HepG2 (cell line): ENCODE measurements at regions not wholly inside any gene's neighbourhood (a gene's known extent, or its start where the extent isn't known, plus 50 kb on each side); places are given as distances from the start of the nearest gene placed in this dataset.

Experiments
- ATAC-seq: fragments of 200-7000 bp; cut with Tn5 transposase; 3 replicates; pipeline ENCODE4 v1.9.1; 2020; ENCODE audit warnings: mild to moderate bottlenecking, moderate library complexity
- BruUV-seq: library from RNA; stranded (reverse); fragments of 400-500 nt; replicated peaks from 2 replicates; lab custom pipeline; 2021; lab: Mats Ljungman, UMichigan
- CTCF ChIA-PET: fragments of 300-600 bp; formaldehyde crosslinking; extraction: SDS; loops from one replicate; lab custom pipeline; 2021; ENCODE audit warnings: low total read pairs, inconsistent platforms, low intra/inter-chr PET ratio; lab: Yijun Ruan, JAX
- POLR2A ChIA-PET: fragments of 350-600 bp; sonication (Branson Sonifier 250); formaldehyde crosslinking; loops from one replicate; lab custom pipeline; 2020; ENCODE audit warnings: antibody characterized with exemption, inconsistent platforms; lab: Yijun Ruan, JAX
- DNase-seq: peaks from one replicate; pipeline ENCODE4 v3.0.0-alpha.2; 2015; ENCODE audit warnings: low spot score
- FAIRE-seq: peaks from 3 replicates; lab custom pipeline; 2011; peaks lifted over from hg19 to GRCh38; lab: Jason Lieb, UNC
- H2AFZ ChIP-seq: one replicate; pipeline ENCODE4 v1.6.1; 2011; ENCODE audit warnings: low read length, inconsistent platforms
- H3K27ac ChIP-seq: fragments of 300-600 bp; 3 replicates; pipeline ENCODE4 v1.8.0; 2011; ENCODE audit warnings: mixed run types, mild to moderate bottlenecking, mixed read lengths, low read length, inconsistent platforms; ENCODE audit not compliant: insufficient read depth; ENCODE audit errors: extremely low read length
- H3K27me3 ChIP-seq, 2 experiments: fragments of 200-600 bp in 1 of 2; 2 replicates in 1 of 2; 3 replicates in 1 of 2; pipeline versions ENCODE4 v1.6.0 to v1.8.0; 2011; ENCODE audit warnings: low read length in 2 of 2, mild to moderate bottlenecking in 2 of 2, moderate library complexity in 2 of 2, inconsistent platforms in 1 of 2; ENCODE audit not compliant: insufficient read depth in 2 of 2, control insufficient read depth in 1 of 2
- H3K36me3 ChIP-seq, 2 experiments: fragments of 200-600 bp in 1 of 2; replicated peaks in 1 of 2; 2 replicates in 1 of 2; 3 replicates in 1 of 2; pipeline versions ENCODE4 v1.5.1 to v1.8.0; 2011; ENCODE audit warnings: low read length in 2 of 2, inconsistent platforms in 1 of 2; ENCODE audit not compliant: insufficient read depth in 2 of 2, control insufficient read depth in 1 of 2
- H3K4me1 ChIP-seq: 2 replicates; pipeline ENCODE4 v1.5.1; 2012; ENCODE audit warnings: low read length, inconsistent platforms; ENCODE audit not compliant: insufficient read depth
- H3K4me2 ChIP-seq: 2 replicates; pipeline ENCODE4 v1.6.0; 2011; ENCODE audit warnings: low read depth, low read length, inconsistent platforms
- H3K4me3 ChIP-seq, 3 experiments: fragments of 200-600 bp in 1 of 3; sonication (generic), shearing (Covaris generic) in 1 of 3; replicated peaks in 1 of 3; 2 replicates each; pipeline ENCODE4 v1.5.1; 2011 to 2016; ENCODE audit warnings: low read length in 3 of 3, inconsistent platforms in 2 of 3, low read depth in 2 of 3, mild to moderate bottlenecking in 2 of 3, control low read depth in 1 of 3, mixed read lengths in 1 of 3; ENCODE audit not compliant: insufficient read depth in 1 of 3
- H3K79me2 ChIP-seq: one replicate; pipeline ENCODE4 v1.6.1; 2011; ENCODE audit warnings: low read length, inconsistent platforms; ENCODE audit not compliant: insufficient read depth
- H3K9ac ChIP-seq: 2 replicates; pipeline ENCODE4 v1.6.0; 2011; ENCODE audit warnings: mild to moderate bottlenecking, low read depth, low read length, inconsistent platforms; ENCODE audit not compliant: insufficient read depth
- H3K9me3 ChIP-seq: 2 replicates; pipeline ENCODE4 v1.5.1; 2012; ENCODE audit warnings: mild to moderate bottlenecking, low read length
- H4K20me1 ChIP-seq: 2 replicates; pipeline ENCODE4 v1.6.0; 2011; ENCODE audit warnings: inconsistent platforms, mild to moderate bottlenecking, low read length, moderate library complexity; ENCODE audit not compliant: insufficient read depth
- BRF2 ChIP-seq: sonication (generic); formaldehyde crosslinking; IDR thresholded peaks from 2 replicates; pipeline ENCODE4 v1.8.1; 2022; ENCODE audit warnings: mild to moderate bottlenecking, missing genetic modification reagents
- CSRNP2 ChIP-seq: sonication (generic); formaldehyde crosslinking; conservative IDR thresholded peaks from 2 replicates; pipeline ENCODE4 v1.8.0; 2022; ENCODE audit warnings: low read depth, missing genetic modification reagents
- ETV6 ChIP-seq: sonication (generic); formaldehyde crosslinking; conservative IDR thresholded peaks from 2 replicates; pipeline ENCODE4 v1.4.0; 2020; ENCODE audit warnings: missing genetic modification reagents
- IRF2 ChIP-seq: IDR thresholded peaks from 2 replicates; pipeline ENCODE4 v1.6.1; 2018; ENCODE audit warnings: missing genetic modification reagents, missing compliant biosample characterization
- MLLT10 ChIP-seq: sonication (generic); formaldehyde crosslinking; IDR thresholded peaks from 2 replicates; pipeline ENCODE4 v1.4.0; 2020; ENCODE audit warnings: missing genetic modification reagents
- MXI1 ChIP-seq: IDR thresholded peaks from 3 replicates; pipeline ENCODE4 v1.6.1; 2012; ENCODE audit warnings: low read depth, low read length, inconsistent platforms, borderline replicate concordance
- POLR2G ChIP-seq: fragments of 200-400 bp; formaldehyde crosslinking; IDR thresholded peaks from 2 replicates; pipeline ENCODE4 v1.6.1; 2018; ENCODE audit warnings: mild to moderate bottlenecking, low read depth, low read length, moderate library complexity
- RBM22 ChIP-seq: fragments of 200-400 bp; formaldehyde crosslinking; optimal IDR thresholded peaks from 2 replicates; pipeline ENCODE3; 2017; ENCODE audit warnings: mild to moderate bottlenecking, low read length, moderate library complexity
- RFX3 ChIP-seq: IDR thresholded peaks from 2 replicates; pipeline ENCODE4 v1.6.1; 2016; ENCODE audit warnings: missing biosample characterization, missing genetic modification reagents
- ZFP90 ChIP-seq: sonication (generic); formaldehyde crosslinking; IDR thresholded peaks from 2 replicates; pipeline ENCODE4 v1.8.0; 2022; ENCODE audit warnings: missing genetic modification reagents, mild to moderate bottlenecking, inconsistent platforms, borderline replicate concordance
- ZIK1 ChIP-seq: sonication (generic); formaldehyde crosslinking; IDR thresholded peaks from 2 replicates; pipeline ENCODE4 v1.5.0; 2020; ENCODE audit warnings: mild to moderate bottlenecking, low read depth, missing genetic modification reagents, borderline replicate concordance
- ZNF775 ChIP-seq: sonication (generic); formaldehyde crosslinking; IDR thresholded peaks from 2 replicates; pipeline ENCODE4 v1.4.0; 2020; ENCODE audit warnings: missing genetic modification reagents, mild to moderate bottlenecking, moderate library complexity, borderline replicate concordance
- ZNF782 ChIP-seq: sonication (generic); formaldehyde crosslinking; IDR thresholded peaks from 2 replicates; pipeline ENCODE4 v1.4.0; 2020; ENCODE audit warnings: missing genetic modification reagents, mild to moderate bottlenecking, borderline replicate concordance
- WGBS: methylation state at CpG from one replicate; pipeline ENCODE4 v1.1.6; 2017; ENCODE audit warnings: low lambda C conversion rate; 5-methylcytosine and 5-hydroxymethylcytosine counted together
- in situ Hi-C: cut with HindIII; loops from 2 replicates; pipeline ENCODE4 v1.10.0; 2017; ENCODE audit warnings: low pct_unique_long_range_greater_than_20kb; ENCODE audit not compliant: extremely low pct_ligation_motif_present
- intact Hi-C: fragments of 100-400 bp; cut with micrococcal nuclease; formaldehyde crosslinking; loops from one replicate; pipeline ENCODE4 v1.10.0; 2022; ENCODE audit not compliant: unreplicated experiment
- TF ChIP-seq, protein P1 (sequence below): sonication (generic); formaldehyde crosslinking; IDR thresholded peaks from 2 replicates; pipeline ENCODE4 v1.4.0; 2020; ENCODE audit warnings: missing genetic modification reagents
- TF ChIP-seq, protein P2 (sequence below), 2 experiments: sonication (generic) in 1 of 2; formaldehyde crosslinking in 1 of 2; IDR thresholded peaks; 2 replicates each; pipeline versions ENCODE4 v1.4.0 to v1.6.1; 2016 to 2020; ENCODE audit warnings: borderline replicate concordance in 1 of 2, low read depth in 1 of 2, mild to moderate bottlenecking in 1 of 2, missing genetic modification reagents in 1 of 2

DNA sequence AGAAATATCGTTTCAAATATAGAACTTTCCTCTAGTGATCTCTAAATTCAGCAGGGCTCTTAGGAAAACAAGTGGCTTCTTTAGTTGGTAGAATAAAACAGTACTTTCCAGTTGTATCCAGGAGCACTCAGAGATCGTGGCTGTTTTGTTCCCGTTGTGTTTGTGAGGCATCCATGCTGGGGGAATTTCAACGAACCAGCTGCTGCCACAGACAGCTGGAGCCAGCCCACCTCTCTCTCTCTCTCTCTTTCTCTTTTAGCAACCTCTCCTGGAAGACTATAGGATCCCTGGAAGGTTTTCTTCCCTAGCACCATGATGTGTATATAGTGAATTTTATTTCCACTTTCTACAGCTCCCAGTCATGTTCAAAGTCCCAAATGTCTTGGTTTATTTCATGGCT, 1116.0 kb upstream of the SEMA6A start:
- 9% methylated on average over 3 of the region's 4 CpGs for WGBS
- no peaks in the 10 kb centered on the region for H3K79me2 ChIP-seq
- H3K27ac ChIP-seq = no peak overlapping the region
- no peak overlapping the region for H3K9ac ChIP-seq
- no peaks in the 10 kb centered on the region for H3K36me3 ChIP-seq
- ATAC-seq = no peak
- TF ChIP-seq, protein P1, sequence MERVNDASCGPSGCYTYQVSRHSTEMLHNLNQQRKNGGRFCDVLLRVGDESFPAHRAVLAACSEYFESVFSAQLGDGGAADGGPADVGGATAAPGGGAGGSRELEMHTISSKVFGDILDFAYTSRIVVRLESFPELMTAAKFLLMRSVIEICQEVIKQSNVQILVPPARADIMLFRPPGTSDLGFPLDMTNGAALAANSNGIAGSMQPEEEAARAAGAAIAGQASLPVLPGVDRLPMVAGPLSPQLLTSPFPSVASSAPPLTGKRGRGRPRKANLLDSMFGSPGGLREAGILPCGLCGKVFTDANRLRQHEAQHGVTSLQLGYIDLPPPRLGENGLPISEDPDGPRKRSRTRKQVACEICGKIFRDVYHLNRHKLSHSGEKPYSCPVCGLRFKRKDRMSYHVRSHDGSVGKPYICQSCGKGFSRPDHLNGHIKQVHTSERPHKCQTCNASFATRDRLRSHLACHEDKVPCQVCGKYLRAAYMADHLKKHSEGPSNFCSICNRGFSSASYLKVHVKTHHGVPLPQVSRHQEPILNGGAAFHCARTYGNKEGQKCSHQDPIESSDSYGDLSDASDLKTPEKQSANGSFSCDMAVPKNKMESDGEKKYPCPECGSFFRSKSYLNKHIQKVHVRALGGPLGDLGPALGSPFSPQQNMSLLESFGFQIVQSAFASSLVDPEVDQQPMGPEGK (CRISPR knock-in tag) = no peak
- TF ChIP-seq ETV6 (CRISPR knock-in tag) (no peak), ZNF782 (CRISPR knock-in tag) (no peak), ZIK1 (no peak), MLLT10 (CRISPR knock-in tag) (no peak), RFX3 (CRISPR knock-in tag) (no peak), BRF2 (CRISPR knock-in tag) (no peak), POLR2G (no peak), ZFP90 (CRISPR knock-in tag) (no peak), IRF2 (CRISPR knock-in tag) (no peak), ZNF775 (CRISPR knock-in tag) (no peak), MXI1 (no peak), CSRNP2 (CRISPR knock-in tag) (no peak), RBM22 (no peak)
- TF ChIP-seq, protein P2, sequence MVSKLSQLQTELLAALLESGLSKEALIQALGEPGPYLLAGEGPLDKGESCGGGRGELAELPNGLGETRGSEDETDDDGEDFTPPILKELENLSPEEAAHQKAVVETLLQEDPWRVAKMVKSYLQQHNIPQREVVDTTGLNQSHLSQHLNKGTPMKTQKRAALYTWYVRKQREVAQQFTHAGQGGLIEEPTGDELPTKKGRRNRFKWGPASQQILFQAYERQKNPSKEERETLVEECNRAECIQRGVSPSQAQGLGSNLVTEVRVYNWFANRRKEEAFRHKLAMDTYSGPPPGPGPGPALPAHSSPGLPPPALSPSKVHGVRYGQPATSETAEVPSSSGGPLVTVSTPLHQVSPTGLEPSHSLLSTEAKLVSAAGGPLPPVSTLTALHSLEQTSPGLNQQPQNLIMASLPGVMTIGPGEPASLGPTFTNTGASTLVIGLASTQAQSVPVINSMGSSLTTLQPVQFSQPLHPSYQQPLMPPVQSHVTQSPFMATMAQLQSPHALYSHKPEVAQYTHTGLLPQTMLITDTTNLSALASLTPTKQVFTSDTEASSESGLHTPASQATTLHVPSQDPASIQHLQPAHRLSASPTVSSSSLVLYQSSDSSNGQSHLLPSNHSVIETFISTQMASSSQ (IDR thresholded peaks at IDR 0.05; ENCODE audit: low read depth) = no peak
- TF ChIP-seq, protein P2 (CRISPR knock-in tag; IDR thresholded peaks at IDR 0.05; ENCODE audit: borderline replicate concordance) = no peak
- no peaks in the 10 kb centered on the region for H3K9me3 ChIP-seq
- DNase-seq = no peak
- H4K20me1 ChIP-seq = no peaks in the 10 kb centered on the region
- ChIA-PET POLR2A (no interaction called here), CTCF (no interaction called here)
- in situ Hi-C loops (no loop called here), intact Hi-C loops (no loop called here)
- no TSS peak for BruUV-seq
- no peak overlapping the region for H2AFZ ChIP-seq
- H3K4me1 ChIP-seq = no peaks in the 10 kb centered on the region
- no peak for FAIRE-seq
- H3K4me3 ChIP-seq = no peak overlapping the region
- no peaks in the 10 kb centered on the region for H3K27me3 ChIP-seq
- H3K4me2 ChIP-seq = no peak overlapping the region
